Gastrocnemius medialis (tissue), 4 donors: ENCODE measurements at regions not wholly inside any gene's neighbourhood (a gene's known extent, or its start where the extent isn't known, plus 50 kb on each side); places are given as distances from the start of the nearest gene placed in this dataset.
"Not testable (repeated sequence)": the region's sequence is repeated elsewhere in the genome, so short reads cannot be mapped to it uniquely, and the experiment has no call there.

Experiments used
- POLR2A ChIP-seq, 2 donors: fragments of 450-650 bp; IDR thresholded peaks; one replicate each; pipeline ENCODE4 v1.6.1; 2017; ENCODE audit warnings: antibody characterized with exemption in 2 of 2, mild to moderate bottlenecking in 2 of 2, moderate library complexity in 2 of 2
- TF ChIP-seq, protein P1 (sequence below), 5 experiments: fragments of 450-650 bp in 3 of 5; fragments of 200-600 bp in 2 of 5; sonication (generic) in 2 of 5; IDR thresholded peaks in 4 of 5; conservative IDR thresholded peaks in 1 of 5; 1 replicate in 4 of 5; 2 replicates in 1 of 5; pipeline ENCODE4 v1.5.1; 2016 to 2019; ENCODE audit warnings: antibody characterized with exemption in 5 of 5, mild to moderate bottlenecking in 3 of 5, moderate library complexity in 3 of 5

DNA sequence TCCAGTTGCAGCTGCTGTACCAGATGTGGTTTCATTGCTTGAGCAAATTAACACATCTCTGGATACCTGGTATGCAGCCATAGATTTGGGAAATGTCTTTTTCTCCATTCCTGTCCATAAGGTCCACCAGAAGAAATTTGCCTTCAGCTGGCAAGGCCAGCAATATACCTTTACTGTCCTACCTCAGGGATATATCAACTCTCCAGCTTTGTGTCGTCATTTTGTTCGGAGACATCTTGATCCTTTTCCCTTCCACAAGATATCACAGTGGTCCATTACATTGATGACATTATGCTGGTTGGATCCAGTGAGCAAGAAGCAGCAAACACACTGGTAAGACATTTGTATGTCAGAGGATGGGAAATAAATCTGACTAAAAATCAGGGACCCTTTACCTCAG lies 576.1 kb upstream of the FBXO33 start:
- TF ChIP-seq, protein P1, sequence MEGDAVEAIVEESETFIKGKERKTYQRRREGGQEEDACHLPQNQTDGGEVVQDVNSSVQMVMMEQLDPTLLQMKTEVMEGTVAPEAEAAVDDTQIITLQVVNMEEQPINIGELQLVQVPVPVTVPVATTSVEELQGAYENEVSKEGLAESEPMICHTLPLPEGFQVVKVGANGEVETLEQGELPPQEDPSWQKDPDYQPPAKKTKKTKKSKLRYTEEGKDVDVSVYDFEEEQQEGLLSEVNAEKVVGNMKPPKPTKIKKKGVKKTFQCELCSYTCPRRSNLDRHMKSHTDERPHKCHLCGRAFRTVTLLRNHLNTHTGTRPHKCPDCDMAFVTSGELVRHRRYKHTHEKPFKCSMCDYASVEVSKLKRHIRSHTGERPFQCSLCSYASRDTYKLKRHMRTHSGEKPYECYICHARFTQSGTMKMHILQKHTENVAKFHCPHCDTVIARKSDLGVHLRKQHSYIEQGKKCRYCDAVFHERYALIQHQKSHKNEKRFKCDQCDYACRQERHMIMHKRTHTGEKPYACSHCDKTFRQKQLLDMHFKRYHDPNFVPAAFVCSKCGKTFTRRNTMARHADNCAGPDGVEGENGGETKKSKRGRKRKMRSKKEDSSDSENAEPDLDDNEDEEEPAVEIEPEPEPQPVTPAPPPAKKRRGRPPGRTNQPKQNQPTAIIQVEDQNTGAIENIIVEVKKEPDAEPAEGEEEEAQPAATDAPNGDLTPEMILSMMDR (IDR thresholded peaks at IDR 0.05 in 4 of 5, conservative IDR thresholded peaks at IDR 0.05 in 1 of 5), result not testable (repeated sequence)
- not testable (repeated sequence) for TF ChIP-seq POLR2A (IDR thresholded peaks at IDR 0.05)
